ENCODE measurements at regions not wholly inside any gene's neighbourhood (a gene's known extent, or its start where the extent isn't known, plus 50 kb on each side); places are given as distances from the start of the nearest gene placed in this dataset.

GRCh38 chr15:46647046-46647445 lies 1012.2 kb downstream of the SQOR start (continued):
- no peak for TF ChIP-seq CHD7 (IDR thresholded peaks at IDR 0.05; ENCODE audit: insufficient replicate concordance, low read length)
- TF ChIP-seq SIX5 (IDR thresholded peaks at IDR 0.05; ENCODE audit: low read depth, low read length), result no peak
- TF ChIP-seq BRCA1 (IDR thresholded peaks at IDR 0.05; ENCODE audit: low read depth, low read length), result no peak
- TF ChIP-seq CHD2 (IDR thresholded peaks at IDR 0.05; ENCODE audit: low read length), result no peak
- TF ChIP-seq POLR2AphosphoS5 (IDR thresholded peaks at IDR 0.05; ENCODE audit: low read depth, low read length), result no peak
- TF ChIP-seq SRF (IDR thresholded peaks at IDR 0.05; ENCODE audit: low read depth, low read length), result no peak
- TF ChIP-seq BACH1 (IDR thresholded peaks at IDR 0.05; ENCODE audit: low read length), result no peak
- no peak for TF ChIP-seq SIRT6 (IDR thresholded peaks at IDR 0.05; ENCODE audit: low read length)

All from H1 (cell line).